ENCODE measurements at regions not wholly inside any gene's neighbourhood (a gene's known extent, or its start where the extent isn't known, plus 50 kb on each side); places are given as distances from the start of the nearest gene placed in this dataset.
"Not testable (repeated sequence)": the region's sequence is repeated elsewhere in the genome, so short reads cannot be mapped to it uniquely, and the experiment has no call there.

GRCh38 chr12:67852701-67853100 is 136.5 kb upstream of the IFNG-AS1 start:
- no peak for DNase-seq

GRCh38 chr12:67853204-67853603 is 136.0 kb upstream of the IFNG-AS1 start:
- no peak for DNase-seq

DNA sequence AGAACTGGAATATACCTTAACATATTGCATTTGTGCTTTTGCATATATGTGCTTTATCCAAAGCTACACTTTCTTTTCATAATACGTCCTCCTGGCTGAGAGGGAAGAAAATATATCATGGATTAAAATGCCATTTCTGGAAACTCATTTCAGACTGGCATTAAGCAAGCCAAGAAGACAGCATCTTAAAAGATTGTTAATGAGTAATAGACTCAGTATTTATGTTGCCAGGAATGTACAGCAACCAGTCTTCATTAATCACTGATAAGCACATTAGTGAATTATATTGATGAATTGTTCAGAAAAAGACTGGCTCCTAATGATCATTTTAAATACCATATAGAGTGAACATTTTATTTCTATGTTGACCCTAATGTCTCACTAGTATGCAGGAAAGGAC is 134.9 kb upstream of the IFNG-AS1 start:
- DNase-seq = no peak

DNA sequence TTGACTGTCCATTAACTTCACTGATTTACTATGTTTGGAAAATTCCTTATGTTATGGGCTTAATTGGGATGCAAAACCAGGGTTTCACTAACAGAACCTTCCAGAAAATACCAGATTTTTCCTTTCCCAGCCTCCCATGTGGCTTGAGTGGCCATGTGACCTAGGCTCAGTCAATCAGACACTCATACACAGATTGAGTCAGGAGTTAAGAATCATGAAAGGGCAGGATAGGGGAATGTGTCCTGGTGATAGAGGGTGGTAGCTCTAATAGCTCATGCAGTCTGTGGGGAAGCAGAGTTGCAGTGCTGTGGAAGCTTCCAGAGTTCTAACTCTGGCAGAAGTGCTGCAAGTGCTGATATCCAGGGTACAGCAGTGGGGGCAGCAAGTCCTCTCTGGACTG is 134.1 kb upstream of the IFNG-AS1 start:
- no peak for DNase-seq

- no peak for DNase-seq
Measured at GRCh38 chr12:67871231-67871630, 118.0 kb upstream of the IFNG-AS1 start.

DNA sequence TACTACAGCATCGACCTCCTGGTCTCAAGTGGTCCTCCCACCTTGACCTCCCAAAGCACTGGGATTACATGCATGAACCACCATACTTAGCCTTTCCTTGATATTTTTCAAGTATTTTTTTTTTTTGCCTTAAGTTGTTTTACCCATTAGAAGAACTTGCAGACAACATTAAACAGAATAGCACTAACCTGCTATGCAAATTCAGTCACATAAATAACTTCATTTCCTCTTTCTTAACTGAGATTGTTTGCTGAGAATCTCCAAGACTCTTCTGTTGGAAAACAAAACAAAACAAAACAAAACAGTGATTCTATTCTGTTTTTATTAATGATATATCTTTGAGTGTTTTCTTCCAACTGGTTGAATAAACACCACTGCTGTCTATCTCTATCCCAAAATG is 115.9 kb upstream of the IFNG-AS1 start:
- DNase-seq = no peak

- DNase-seq = no peak
Measured at GRCh38 chr12:67876305-67876915, 112.8 kb upstream of the IFNG-AS1 start.

DNA sequence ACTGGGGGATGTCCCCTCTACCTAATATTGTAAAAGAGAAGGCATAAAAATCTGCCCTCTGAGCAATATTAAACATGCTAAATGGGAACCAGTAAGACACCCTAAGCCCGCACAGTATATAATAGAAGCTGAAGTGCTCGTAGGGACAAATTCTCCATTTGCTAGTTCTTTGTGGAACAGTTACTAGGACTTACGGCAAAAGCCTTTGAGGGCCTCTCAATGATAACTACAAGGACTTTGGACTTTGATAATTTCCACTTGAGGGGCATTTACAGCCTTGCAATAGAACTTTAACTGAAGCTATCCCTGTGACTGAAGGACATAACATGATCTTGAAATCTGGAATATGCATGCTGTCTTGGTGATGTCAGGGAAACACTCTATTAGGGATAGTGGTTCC is 111.5 kb upstream of the IFNG-AS1 start:
- no peak for DNase-seq

DNA sequence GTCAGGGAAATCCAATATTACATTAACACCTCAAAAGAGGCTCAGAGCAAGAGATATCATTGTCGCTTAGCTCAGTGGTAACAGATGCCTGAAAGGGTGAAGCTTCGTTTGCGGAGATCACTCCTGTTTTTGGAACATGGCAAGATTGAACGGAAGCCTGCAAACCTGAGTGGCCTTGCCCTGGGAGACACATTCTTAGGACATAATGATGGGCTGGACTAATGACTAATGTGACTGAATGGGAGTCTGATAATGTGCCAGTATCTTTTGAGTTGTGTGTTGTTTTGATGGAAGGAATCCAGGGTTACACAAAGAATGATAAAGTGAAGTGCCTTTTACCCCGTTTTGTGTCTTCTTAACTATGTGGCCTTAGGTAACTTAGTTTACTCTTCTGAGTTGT is 109.3 kb upstream of the IFNG-AS1 start:
- DNase-seq = no peak

DNA sequence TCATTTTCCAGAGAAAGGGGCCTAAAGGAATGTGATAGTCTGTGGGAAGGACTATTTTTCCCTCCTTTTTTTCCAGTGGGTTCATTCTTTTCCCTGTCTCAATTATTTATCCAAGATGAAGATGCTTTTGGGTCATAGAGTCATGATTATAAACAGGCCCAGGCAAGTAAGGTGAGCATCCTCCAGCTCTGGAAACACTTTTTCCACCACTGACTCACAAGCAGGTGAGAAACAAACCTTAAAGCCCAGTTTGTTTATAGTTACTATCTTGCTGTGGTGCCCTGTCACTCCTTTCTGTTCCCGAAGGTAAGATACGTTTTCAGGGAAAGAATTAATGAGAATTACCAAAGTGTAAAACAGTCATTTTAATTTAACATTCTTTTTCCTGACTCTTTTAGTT is 107.7 kb upstream of the IFNG-AS1 start:
- no peak for DNase-seq

DNA sequence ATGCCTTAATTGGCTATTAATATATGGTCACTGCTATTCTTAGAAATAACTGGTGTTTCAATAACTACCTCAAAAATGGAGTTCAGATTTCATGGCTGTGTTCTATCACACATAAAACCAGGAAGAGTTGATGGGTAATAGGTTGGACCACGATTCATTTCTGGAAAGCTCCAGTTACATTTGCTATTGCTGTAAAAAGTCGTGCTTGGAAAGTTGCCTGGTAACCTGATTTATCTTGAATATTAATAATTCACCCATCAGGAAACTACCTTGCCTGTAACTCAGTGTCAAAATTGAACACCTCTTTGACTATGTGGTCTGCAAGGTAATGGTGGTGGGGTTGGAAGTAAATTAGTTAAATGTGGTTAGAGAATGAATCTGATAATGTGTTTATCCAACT is 104.7 kb upstream of the IFNG-AS1 start:
- DNase-seq = no peak

DNA sequence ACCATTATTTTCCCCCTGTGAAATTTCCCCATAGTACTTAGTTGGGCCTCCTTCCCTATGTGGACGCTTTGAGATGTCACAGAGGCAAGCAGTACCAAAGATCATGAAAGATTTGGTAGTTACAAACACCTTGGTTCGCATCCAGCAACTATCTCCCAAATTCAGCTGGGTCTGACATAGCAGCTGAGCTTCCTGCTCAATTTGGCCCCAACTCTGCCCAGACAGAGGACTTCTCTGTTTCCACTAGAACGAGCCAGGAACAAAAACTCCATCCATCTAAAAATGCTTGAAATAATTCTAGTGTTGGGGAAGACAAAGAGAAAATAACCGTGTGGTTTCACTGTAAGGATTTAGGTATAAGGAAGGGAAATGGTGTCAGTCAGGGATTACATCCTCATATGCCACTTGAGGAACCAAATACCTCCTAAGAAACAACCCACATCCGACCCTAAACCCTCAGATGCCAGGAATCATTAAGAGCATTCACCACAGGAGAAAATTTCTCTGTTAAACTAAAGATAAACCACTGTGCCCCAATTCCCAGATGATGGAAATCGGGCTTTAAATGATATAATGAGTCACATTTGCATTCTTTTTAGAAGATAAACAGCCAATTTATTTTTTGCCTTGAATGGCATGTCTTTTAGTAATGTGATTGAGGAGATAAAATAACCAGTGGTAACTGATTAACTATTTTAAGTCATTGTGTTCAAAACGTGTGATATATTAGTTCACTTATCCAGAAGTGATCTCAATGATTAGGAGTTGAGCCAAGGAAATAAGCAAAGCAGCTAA is 103.7 kb upstream of the IFNG-AS1 start:
- no peak for DNase-seq

DNA sequence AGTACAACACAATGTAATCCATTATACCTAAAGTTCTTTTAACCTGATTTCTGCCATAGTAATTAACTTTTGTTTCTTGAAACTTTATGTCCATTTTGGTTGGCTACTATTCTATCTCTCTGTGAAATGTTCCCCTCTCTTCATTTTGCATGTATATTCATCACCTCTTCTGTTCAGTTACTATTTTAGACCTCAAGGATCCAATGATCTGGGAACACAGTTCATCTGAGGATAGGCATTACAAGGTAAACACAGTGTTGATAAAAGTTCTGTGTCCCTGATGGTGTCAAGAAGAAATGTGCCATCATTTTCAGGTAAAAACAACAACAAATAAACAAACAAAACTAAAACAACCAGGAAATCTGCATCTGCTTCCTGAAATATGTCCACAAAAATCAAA is 102.2 kb upstream of the IFNG-AS1 start:
- no peak for DNase-seq

- DNase-seq = no peak
Measured at GRCh38 chr12:67889931-67890330, 99.3 kb upstream of the IFNG-AS1 start.

DNA sequence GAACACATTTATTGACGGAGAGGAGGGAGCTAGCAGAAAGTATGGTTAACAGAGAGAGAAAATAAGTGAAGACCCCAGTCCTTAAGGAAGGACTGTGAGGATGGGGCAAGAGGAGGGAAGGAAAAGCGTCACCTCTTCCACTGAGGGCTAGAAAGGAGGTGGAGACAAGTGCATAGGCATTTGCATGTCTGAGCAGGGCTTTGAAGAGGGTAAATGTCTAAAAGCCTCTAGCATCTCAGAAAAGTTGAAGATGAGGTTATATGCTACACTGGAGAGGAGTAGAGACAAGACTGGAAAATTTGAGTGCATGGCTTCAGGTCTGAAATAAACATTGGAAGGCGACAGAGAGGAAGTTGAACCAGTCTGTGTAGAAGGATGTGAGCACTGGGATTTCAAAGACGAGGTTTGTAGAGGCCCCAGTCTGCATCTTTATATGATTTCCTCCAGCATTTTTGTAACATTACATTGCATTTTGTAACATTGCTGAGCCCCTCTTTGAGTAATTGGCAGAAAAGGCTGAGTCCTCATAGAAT is 98.5 kb upstream of the IFNG-AS1 start:
- no peak for DNase-seq

DNA sequence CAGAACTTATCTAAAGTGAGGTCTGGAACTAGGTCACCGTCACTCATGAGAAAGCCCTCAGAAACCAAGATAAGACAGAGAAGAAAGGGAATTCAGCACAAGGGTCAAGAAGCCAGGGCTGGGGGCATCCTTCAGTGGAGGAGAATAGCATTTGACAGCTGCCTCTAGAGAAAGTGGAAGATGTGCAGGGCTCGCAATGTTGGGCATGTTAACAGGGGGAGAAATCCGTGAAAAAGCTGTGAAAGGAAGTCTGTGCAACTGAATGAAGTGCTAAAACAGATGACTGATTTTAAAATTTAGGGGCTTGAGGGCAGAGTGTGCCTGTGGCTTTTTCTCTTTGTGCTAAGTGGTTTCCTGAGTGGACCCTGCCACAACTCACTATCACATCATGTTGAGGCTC is 97.7 kb upstream of the IFNG-AS1 start:
- DNase-seq = no peak

DNA sequence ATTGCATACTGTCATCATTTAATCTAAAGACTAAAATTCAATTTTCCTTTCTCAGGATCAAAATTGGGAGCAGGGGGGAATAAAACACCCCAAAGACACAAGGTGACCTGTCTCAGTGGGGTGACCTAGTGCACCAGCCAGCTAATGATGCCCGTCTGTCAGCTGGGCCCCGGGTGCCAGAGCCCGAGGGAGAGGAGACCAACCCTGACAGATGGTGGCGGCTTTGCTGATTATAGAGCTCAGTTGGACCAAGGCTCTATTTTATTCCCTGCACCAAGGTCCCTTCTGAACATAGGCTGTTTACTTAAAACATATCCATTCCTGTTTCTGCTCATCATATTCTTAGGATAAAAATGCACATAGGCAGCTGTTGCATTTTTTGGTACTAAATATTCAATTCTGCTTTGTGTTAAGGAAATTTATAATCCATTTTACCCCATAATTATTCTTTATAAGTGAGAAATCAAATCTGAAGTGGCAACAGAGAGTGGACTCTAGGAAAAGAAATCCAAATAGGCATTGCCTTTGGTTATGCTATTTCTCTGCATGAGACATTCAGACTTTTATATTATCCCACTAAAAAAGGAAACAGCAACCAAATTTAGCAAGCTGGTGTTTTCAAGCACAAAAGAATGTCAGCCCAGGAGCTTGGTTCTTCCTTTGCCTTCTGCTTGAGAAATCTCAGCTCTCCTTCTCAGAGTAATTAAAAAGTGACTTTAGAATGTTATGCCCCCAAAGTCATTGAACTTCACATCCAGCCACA is 96.8 kb upstream of the IFNG-AS1 start:
- no peak for DNase-seq

GRCh38 chr12:67893022-67893580 is 96.1 kb upstream of the IFNG-AS1 start:
- DNase-seq = no peak

DNA sequence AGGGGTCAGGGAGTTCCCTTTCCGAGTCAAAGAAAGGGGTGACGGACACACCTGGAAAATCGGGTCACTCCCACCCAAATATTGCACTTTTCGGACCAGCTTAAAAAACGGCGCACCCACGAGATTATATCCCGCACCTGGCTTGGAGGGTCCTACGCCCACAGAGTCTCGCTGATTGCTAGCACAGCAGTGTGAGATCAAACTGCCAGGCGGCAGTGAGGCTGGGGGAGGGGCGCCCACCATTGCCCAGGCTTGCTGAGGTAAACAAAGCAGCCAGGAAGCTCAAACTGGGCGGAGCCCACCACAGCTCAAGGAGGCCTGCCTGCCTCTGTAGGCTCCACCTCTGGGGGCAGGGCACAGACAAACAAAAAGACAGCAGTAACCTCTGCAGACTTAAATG is 88.8 kb upstream of the IFNG-AS1 start:
- DNase-seq = not testable (repeated sequence)

DNA sequence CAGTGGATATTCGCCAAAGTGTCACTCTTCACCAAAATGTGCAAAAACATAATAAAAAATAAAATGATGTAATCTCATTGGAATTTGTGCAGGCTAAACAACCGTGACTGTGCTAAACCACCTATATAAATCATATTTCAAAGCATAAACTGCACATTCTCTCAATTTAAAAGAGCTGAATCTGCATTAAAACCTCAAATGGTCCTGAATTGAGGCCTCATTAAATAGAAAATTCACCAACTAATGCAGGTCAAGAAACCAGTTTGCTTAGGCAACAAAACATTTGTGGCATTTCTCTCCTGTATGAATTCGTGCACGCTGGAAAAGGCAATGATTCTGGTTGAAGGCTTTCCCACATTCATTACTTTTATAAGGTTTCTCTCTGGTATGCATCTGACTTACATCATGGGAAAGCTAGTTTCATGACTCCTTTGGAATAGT is 80.1 kb upstream of the IFNG-AS1 start:
- no peak for DNase-seq

DNA sequence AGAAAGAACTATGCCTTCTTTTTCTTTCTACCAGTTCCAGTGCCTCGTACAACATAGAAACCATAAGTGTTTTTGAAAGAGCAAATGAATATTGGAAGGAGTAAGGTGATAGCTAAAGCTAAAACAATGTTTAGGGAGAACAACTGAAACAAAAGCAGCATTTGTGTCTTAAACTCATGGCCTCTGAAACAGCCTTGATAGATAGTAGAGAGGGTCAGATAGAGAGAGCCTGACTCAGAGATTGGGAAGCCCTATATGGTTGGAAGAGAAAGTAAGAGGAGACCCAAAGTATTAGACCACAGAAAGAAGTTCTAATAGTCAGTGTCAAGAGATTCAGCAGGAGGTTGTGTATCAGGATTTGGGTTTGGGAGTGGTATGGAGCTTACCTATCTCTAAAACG is 79.6 kb upstream of the IFNG-AS1 start:
- no peak for DNase-seq

- no peak for DNase-seq
Measured at GRCh38 chr12:67910360-67911274, 78.6 kb upstream of the IFNG-AS1 start.
